Upper lobe of left lung (tissue), 6 donors: ENCODE measurements at regions not wholly inside any gene's neighbourhood (a gene's known extent, or its start where the extent isn't known, plus 50 kb on each side); places are given as distances from the start of the nearest gene placed in this dataset.

Experiments used
- ATAC-seq, 2 donors: fragments of 200-7000 bp; cut with Tn5 transposase; one replicate each; pipeline ENCODE4 v1.9.1; 2022; ENCODE audit warnings: mild to moderate bottlenecking in 2 of 2, moderate library complexity in 2 of 2; ENCODE audit not compliant: low FRiP score in 2 of 2
- DNase-seq, 2 donors: peaks; one replicate each; pipeline ENCODE4 v3.0.0-alpha.2; 2019 to 2020
- H3K27ac ChIP-seq, 4 donors: fragments of 200-600 bp; sonication (generic); one replicate each; pipeline ENCODE4 v1.5.1; 2016 to 2019
- H3K27me3 ChIP-seq, 4 donors: fragments of 200-600 bp; sonication (generic); one replicate each; pipeline ENCODE4 v1.5.1; 2017 to 2019
- H3K36me3 ChIP-seq, 4 donors: fragments of 200-600 bp; sonication (generic); one replicate each; pipeline ENCODE4 v1.5.1; 2016 to 2019
- H3K4me1 ChIP-seq, 4 donors: fragments of 200-600 bp; sonication (generic); one replicate each; pipeline ENCODE4 v1.5.1; 2018 to 2019
- H3K4me3 ChIP-seq, 4 donors: fragments of 200-600 bp; sonication (generic); one replicate each; pipeline ENCODE4 v1.5.1; 2017 to 2019; ENCODE audit warnings: mild to moderate bottlenecking in 2 of 4, moderate library complexity in 1 of 4
- H3K9me3 ChIP-seq, 4 donors: fragments of 200-600 bp; sonication (generic); one replicate each; pipeline ENCODE4 v1.5.1; 2018 to 2019
- EP300 ChIP-seq, 4 donors: sonication (generic); formaldehyde crosslinking; IDR thresholded peaks; one replicate each; pipeline ENCODE4 v1.5.1; 2017; ENCODE audit warnings: antibody characterized with exemption in 4 of 4, control low read depth in 2 of 4
- POLR2A ChIP-seq, 4 donors: fragments of 450-650 bp; IDR thresholded peaks; one replicate each; pipeline ENCODE4 v1.5.1; 2016 to 2017; ENCODE audit warnings: antibody characterized with exemption in 4 of 4, mild to moderate bottlenecking in 2 of 4
- POLR2AphosphoS5 ChIP-seq, 2 donors: sonication (generic); formaldehyde crosslinking; IDR thresholded peaks; one replicate each; pipeline ENCODE4 v1.5.1; 2017; ENCODE audit warnings: antibody characterized with exemption in 2 of 2
- WGBS, 2 donors: methylation state at CpG; one replicate each; pipeline ENCODE4 v1.1.5; 2017 to 2018; 5-methylcytosine and 5-hydroxymethylcytosine counted together
- TF ChIP-seq, protein P1 (sequence below), 6 experiments: fragments of 450-650 bp in 4 of 6; fragments of 200-600 bp in 2 of 6; sonication (generic) in 2 of 6; IDR thresholded peaks; one replicate each; pipeline ENCODE4 v1.5.1; 2016 to 2019; ENCODE audit warnings: antibody characterized with exemption in 6 of 6
- donor health status: DM: no; HTN: no; CAD: no; lungs with moderate emphysema.
- donor health status: DM: no; HTN: yes; CAD: no; lungs with severe emphysema.

DNA sequence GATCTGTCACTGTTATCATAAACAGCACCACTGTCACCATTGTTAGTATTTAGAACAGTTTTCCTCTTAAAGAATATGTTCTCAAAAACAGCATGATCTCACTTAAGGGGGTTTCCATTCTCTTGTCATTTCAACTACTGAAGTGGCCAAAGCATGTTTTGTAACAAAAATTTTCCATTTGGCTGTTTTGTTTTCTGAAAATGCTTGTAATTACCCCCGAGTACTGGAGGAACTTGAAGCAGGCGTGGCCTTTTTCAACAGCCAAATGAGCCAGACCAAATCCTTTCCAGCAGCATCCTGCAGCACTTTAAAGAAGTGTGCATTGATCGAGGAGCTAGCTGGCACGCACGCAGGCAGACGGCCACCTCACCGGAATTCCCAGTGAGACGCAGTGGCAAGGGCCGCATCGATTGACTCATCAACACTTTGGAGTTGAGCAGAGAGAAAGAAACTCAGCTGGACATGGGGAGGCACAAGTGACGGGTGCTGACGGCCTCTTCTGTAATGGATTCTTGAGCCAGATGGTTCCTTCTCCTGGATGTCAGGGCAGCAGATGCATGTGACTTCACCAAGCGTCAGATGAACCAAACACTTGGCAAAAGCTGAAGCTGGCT lies 234.3 kb upstream of the IGF1R start:
- ATAC-seq = peak in 1 of 2 donors; percentile 28
- WGBS, 2 donors = 79 to 87% methylated on average over 13 of the region's 13 CpGs
- H3K4me1 ChIP-seq = peaks cover 0 to 13% (median 0%) of the 10 kb centered on the region in 4 donors
- peak in 1 of 2 donors; percentile 8 for TF ChIP-seq POLR2AphosphoS5 (IDR thresholded peaks at IDR 0.05)
- TF ChIP-seq EP300 (IDR thresholded peaks at IDR 0.05) = no peak
- no peaks in the 10 kb centered on the region for H3K9me3 ChIP-seq
- no peak overlapping the region for H3K4me3 ChIP-seq
- DNase-seq = no peak
- H3K27ac ChIP-seq = peak overlapping the region in 2 of 4 donors; percentile 10 to 12
- no peaks in the 10 kb centered on the region for H3K36me3 ChIP-seq
- no peaks in the 10 kb centered on the region for H3K27me3 ChIP-seq

DNA sequence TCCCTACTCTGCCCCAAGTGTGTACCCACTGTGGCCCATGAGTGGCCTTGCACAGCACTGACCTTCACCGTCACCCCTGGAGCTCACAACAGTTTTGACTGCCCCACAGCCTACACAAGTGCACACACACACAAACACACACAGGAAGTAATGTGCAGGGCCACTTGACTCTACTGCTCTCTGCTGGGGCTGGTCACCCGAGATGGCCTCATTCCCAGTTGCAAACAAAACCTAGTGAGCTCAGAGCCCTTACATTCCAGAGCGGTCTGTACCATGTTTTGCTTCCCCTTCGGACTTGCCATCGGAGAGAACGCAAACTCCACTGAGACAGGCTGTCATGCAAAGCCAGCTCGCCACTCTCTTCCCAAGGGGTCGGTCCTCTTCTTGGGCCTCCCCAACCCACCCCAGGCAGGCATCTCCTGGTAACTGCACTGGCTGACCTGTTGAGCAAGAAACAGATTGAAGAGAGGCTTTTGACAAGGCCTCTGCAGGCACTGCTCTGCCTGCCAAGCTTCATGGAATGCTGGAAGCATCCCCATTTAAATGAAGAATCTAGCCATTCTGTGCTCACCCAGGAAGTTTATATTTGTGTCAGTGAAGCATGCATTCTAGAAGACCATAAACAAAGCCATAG lies 232.0 kb upstream of the IGF1R start:
- WGBS, 2 donors = 56 to 58% methylated on average over 7 to 8 of the region's 8 CpGs
- H3K9me3 ChIP-seq = no peaks in the 10 kb centered on the region
- no peaks in the 10 kb centered on the region for H3K36me3 ChIP-seq
- no peak for TF ChIP-seq POLR2AphosphoS5 (IDR thresholded peaks at IDR 0.05)
- TF ChIP-seq POLR2A (IDR thresholded peaks at IDR 0.05) = no peak
- TF ChIP-seq EP300 (IDR thresholded peaks at IDR 0.05) = no peak
- TF ChIP-seq, protein P1, sequence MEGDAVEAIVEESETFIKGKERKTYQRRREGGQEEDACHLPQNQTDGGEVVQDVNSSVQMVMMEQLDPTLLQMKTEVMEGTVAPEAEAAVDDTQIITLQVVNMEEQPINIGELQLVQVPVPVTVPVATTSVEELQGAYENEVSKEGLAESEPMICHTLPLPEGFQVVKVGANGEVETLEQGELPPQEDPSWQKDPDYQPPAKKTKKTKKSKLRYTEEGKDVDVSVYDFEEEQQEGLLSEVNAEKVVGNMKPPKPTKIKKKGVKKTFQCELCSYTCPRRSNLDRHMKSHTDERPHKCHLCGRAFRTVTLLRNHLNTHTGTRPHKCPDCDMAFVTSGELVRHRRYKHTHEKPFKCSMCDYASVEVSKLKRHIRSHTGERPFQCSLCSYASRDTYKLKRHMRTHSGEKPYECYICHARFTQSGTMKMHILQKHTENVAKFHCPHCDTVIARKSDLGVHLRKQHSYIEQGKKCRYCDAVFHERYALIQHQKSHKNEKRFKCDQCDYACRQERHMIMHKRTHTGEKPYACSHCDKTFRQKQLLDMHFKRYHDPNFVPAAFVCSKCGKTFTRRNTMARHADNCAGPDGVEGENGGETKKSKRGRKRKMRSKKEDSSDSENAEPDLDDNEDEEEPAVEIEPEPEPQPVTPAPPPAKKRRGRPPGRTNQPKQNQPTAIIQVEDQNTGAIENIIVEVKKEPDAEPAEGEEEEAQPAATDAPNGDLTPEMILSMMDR (IDR thresholded peaks at IDR 0.05) = no peak
- peaks cover 2 to 15% (median 3%) of the 10 kb centered on the region in 4 donors for H3K4me1 ChIP-seq
- DNase-seq = peak in 1 of 2 donors; percentile 34
- no peak overlapping the region for H3K4me3 ChIP-seq
- H3K27me3 ChIP-seq = peaks cover 0 to 9% (median 0%) of the 10 kb centered on the region in 4 donors
- peak overlapping the region in 1 of 4 donors; percentile 63 for H3K27ac ChIP-seq
- ATAC-seq = peak; percentile 4 to 61

DNA sequence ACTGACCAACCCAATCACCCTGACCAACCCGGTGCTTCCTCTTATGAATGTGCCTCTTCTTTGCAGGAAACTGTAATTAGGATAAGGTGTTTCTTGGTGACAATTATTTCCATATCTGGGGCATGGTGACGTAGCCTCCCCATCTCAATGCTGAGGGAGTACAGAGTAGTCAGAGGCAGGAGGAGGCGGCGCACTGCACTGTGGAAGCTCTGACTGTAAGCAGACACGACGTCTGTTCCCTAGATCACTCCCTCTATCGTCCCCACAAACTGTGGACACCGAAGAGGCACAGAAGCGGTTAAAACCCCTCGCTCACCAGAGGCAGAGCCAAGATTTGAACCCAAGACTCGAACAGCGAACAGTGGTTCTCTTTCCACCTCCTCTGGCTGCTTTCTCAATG lies 231.0 kb upstream of the IGF1R start:
- no peak overlapping the region for H3K27ac ChIP-seq
- H3K4me3 ChIP-seq = no peak overlapping the region
- ATAC-seq (no peak), DNase-seq (no peak)
- H3K4me1 ChIP-seq = peaks cover 6 to 21% (median 10%) of the 10 kb centered on the region in 4 donors
- H3K36me3 ChIP-seq = no peaks in the 10 kb centered on the region
- WGBS, 2 donors = 79 to 88% methylated on average over 8 to 12 of the region's 12 CpGs
- TF ChIP-seq, protein P1 (IDR thresholded peaks at IDR 0.05) = no peak
- TF ChIP-seq EP300 (IDR thresholded peaks at IDR 0.05) (no peak), POLR2A (IDR thresholded peaks at IDR 0.05) (no peak), POLR2AphosphoS5 (IDR thresholded peaks at IDR 0.05) (no peak)
- no peaks in the 10 kb centered on the region for H3K9me3 ChIP-seq
- peaks cover 0 to 16% (median 8%) of the 10 kb centered on the region in 4 donors for H3K27me3 ChIP-seq

DNA sequence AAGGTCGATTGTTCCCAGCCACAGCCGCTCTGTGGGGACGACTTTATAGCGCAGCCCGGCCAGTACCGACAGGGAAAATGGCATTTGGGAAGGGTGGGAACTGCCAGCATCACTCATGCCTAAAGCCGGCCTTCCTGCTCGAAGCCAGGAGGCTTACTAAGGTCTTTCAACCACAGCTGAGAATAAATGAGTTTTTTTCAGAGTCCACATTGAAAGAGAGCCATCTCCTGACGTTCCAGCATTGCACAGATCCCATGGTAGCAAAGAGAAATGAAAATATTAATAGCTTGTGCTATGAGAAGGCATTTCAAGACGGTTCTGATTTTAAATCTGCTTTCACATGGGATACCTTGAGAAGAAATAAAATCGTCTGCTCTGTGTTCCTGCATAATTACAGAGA lies 230.2 kb upstream of the IGF1R start:
- Histone ChIP-seq H3K27me3 (peaks cover 0 to 18% (median 10%) of the 10 kb centered on the region in 4 donors), H3K36me3 (no peaks in the 10 kb centered on the region), H3K9me3 (no peaks in the 10 kb centered on the region), H3K4me3 (no peak overlapping the region), H3K4me1 (peaks cover 6 to 21% (median 10%) of the 10 kb centered on the region in 4 donors), H3K27ac (no peak overlapping the region)
- no peak for ATAC-seq
- 75 to 81% methylated on average over 11 of the region's 11 CpGs for WGBS, 2 donors
- TF ChIP-seq POLR2A (IDR thresholded peaks at IDR 0.05) = no peak
- no peak for TF ChIP-seq EP300 (IDR thresholded peaks at IDR 0.05)
- TF ChIP-seq POLR2AphosphoS5 (IDR thresholded peaks at IDR 0.05) = no peak
- TF ChIP-seq, protein P1 (IDR thresholded peaks at IDR 0.05) = no peak
- no peak for DNase-seq

DNA sequence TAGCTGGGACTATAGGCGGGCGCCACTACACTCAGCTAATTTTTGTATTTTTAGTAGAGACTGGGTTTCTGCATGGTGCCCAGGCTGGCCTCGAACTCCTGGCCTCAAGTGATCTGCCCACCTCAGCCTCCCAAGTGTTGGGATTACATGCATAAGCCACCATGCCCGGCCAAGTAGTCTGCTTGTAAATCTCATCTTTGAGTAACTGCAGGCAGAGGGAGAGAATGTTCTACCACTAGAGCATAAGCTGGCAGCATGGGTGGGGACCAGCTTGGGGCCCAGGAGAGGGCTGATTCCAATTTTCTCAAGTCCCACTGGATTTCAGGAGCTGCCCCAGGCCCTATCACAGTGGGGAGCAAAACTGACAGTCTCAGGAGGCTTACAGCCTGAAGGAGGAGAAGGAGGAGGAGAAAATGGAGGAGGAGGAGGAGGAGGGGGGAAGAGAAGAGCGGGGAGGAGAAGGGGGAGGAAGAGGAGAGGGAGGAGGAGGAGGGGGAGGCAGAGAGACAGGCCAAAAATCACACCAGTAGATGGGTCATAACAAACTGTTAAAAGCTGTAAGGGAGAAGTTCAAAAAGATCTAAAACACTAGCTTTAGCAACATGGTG lies 229.1 kb upstream of the IGF1R start:
- Histone ChIP-seq H3K36me3 (no peaks in the 10 kb centered on the region), H3K9me3 (no peaks in the 10 kb centered on the region), H3K4me1 (peaks cover 6 to 21% (median 10%) of the 10 kb centered on the region in 4 donors), H3K4me3 (no peak overlapping the region), H3K27ac (no peak overlapping the region), H3K27me3 (peaks cover 0 to 18% (median 10%) of the 10 kb centered on the region in 4 donors)
- WGBS, 2 donors = 66 to 81% methylated on average over 5 of the region's 5 CpGs
- TF ChIP-seq, protein P1 (IDR thresholded peaks at IDR 0.05) = no peak
- TF ChIP-seq EP300 (IDR thresholded peaks at IDR 0.05) (no peak), POLR2A (IDR thresholded peaks at IDR 0.05) (no peak), POLR2AphosphoS5 (IDR thresholded peaks at IDR 0.05) (no peak)
- DNase-seq (no peak), ATAC-seq (no peak)
